Omental fat pad (tissue), 3 donors: ENCODE measurements at regions not wholly inside any gene's neighbourhood (a gene's known extent, or its start where the extent isn't known, plus 50 kb on each side); places are given as distances from the start of the nearest gene placed in this dataset.

Experiments
- ATAC-seq: fragments of 150-250 bp; one replicate; pipeline ENCODE4 v1.9.1; 2016; ENCODE audit warnings: mild to moderate bottlenecking, moderate library complexity; ENCODE audit not compliant: low FRiP score
- DNase-seq: peaks from one replicate; pipeline ENCODE4 v3.0.0-alpha.2; 2019; ENCODE audit warnings: low spot score
- CTCF ChIP-seq, 3 donors: fragments of 450-650 bp; IDR thresholded peaks; one replicate each; pipeline ENCODE4 v1.5.1; 2016 to 2017; ENCODE audit warnings: antibody characterized with exemption in 3 of 3, mild to moderate bottlenecking in 3 of 3, moderate library complexity in 2 of 3

- no peak for TF ChIP-seq CTCF (IDR thresholded peaks at IDR 0.05)
Measured at GRCh38 chr13:73390100-73390499, 331.3 kb downstream of the KLF5 start.

GRCh38 chr13:73388586-73388985 lies 329.8 kb downstream of the KLF5 start:
- no peak for TF ChIP-seq CTCF (IDR thresholded peaks at IDR 0.05)
- ATAC-seq (no peak), DNase-seq (no peak)

More at GRCh38 chr13:73390100-73390499, 331.3 kb downstream of the KLF5 start:
- DNase-seq (no peak), ATAC-seq (no peak)

GRCh38 chr13:73387318-73387717 lies 328.5 kb downstream of the KLF5 start:
- DNase-seq, result no peak
- no peak for TF ChIP-seq CTCF (IDR thresholded peaks at IDR 0.05)
- ATAC-seq, result no peak

- ATAC-seq (no peak), DNase-seq (no peak)
- no peak for TF ChIP-seq CTCF (IDR thresholded peaks at IDR 0.05)
Measured at GRCh38 chr13:73385848-73386247, 327.0 kb downstream of the KLF5 start.

GRCh38 chr13:73372666-73373627 lies 314.1 kb downstream of the KLF5 start:
- ATAC-seq (no peak), DNase-seq (no peak)
- no peak for TF ChIP-seq CTCF (IDR thresholded peaks at IDR 0.05)

GRCh38 chr13:73370066-73370465 lies 311.3 kb downstream of the KLF5 start:
- TF ChIP-seq CTCF (IDR thresholded peaks at IDR 0.05), result no peak
- ATAC-seq (no peak), DNase-seq (no peak)

GRCh38 chr13:73369095-73369494 lies 310.3 kb downstream of the KLF5 start:
- no peak for TF ChIP-seq CTCF (IDR thresholded peaks at IDR 0.05)
- no peak for DNase-seq

More at GRCh38 chr13:73369095-73369494, 310.3 kb downstream of the KLF5 start:
- no peak for ATAC-seq
